Iris pigment epithelial cell (primary cell): ENCODE measurements at regions not wholly inside any gene's neighbourhood (a gene's known extent, or its start where the extent isn't known, plus 50 kb on each side); places are given as distances from the start of the nearest gene placed in this dataset.

Experiments used
- DNase-seq: peaks from one replicate; pipeline ENCODE4 v3.0.0-alpha.2; 2011; ENCODE audit warnings: low read depth

GRCh38 chr4:100083289-100083688 is 107.0 kb downstream of the DDIT4L start:
- DNase-seq, result no peak

GRCh38 chr4:100082852-100083251 is 107.4 kb downstream of the DDIT4L start:
- DNase-seq, result no peak

- no peak for DNase-seq
Measured at GRCh38 chr4:100081491-100081890, 108.8 kb downstream of the DDIT4L start.

- no peak for DNase-seq
Measured at GRCh38 chr4:100079264-100079663, 111.0 kb downstream of the DDIT4L start.

GRCh38 chr4:100076753-100077152 is 113.5 kb downstream of the DDIT4L start:
- DNase-seq, result no peak

GRCh38 chr4:100075486-100076270 is 114.6 kb downstream of the DDIT4L start:
- peak; percentile 49 for DNase-seq

- peak; percentile 62 for DNase-seq
Measured at GRCh38 chr4:100075056-100075455, 115.2 kb downstream of the DDIT4L start.

- no peak for DNase-seq
Measured at GRCh38 chr4:100071506-100071905, 118.8 kb downstream of the DDIT4L start.

- no peak for DNase-seq
Measured at GRCh38 chr4:100070868-100071267, 119.4 kb downstream of the DDIT4L start.

GRCh38 chr4:100069207-100069606 is 119.1 kb upstream of the H2AZ1 start:
- no peak for DNase-seq

- DNase-seq, result no peak
Measured at GRCh38 chr4:100067255-100067654, 117.2 kb upstream of the H2AZ1 start.

GRCh38 chr4:100063355-100063754 is 113.3 kb upstream of the H2AZ1 start:
- no peak for DNase-seq

- DNase-seq, result peak; percentile 74
Measured at GRCh38 chr4:100062921-100063320, 112.8 kb upstream of the H2AZ1 start.

GRCh38 chr4:100061835-100062234 is 111.8 kb upstream of the H2AZ1 start:
- peak; percentile 64 for DNase-seq

GRCh38 chr4:100060765-100061416 is 110.8 kb upstream of the H2AZ1 start:
- no peak for DNase-seq

GRCh38 chr4:100059467-100059866 is 109.4 kb upstream of the H2AZ1 start:
- no peak for DNase-seq

- no peak for DNase-seq
Measured at GRCh38 chr4:100056701-100057100, 106.6 kb upstream of the H2AZ1 start.

- no peak for DNase-seq
Measured at GRCh38 chr4:100054071-100054470, 104.0 kb upstream of the H2AZ1 start.

GRCh38 chr4:100049872-100050271 is 99.8 kb upstream of the H2AZ1 start:
- DNase-seq, result peak; percentile 59

GRCh38 chr4:100042711-100043110 is 92.6 kb upstream of the H2AZ1 start:
- peak; percentile 85 for DNase-seq

- DNase-seq, result peak; percentile 92
Measured at GRCh38 chr4:100042235-100042634, 92.2 kb upstream of the H2AZ1 start.

- peak; percentile 31 for DNase-seq
Measured at GRCh38 chr4:100041646-100042045, 91.6 kb upstream of the H2AZ1 start.

- DNase-seq, result peak; percentile 18
Measured at GRCh38 chr4:100034023-100034664, 84.1 kb upstream of the H2AZ1 start.
